Endometrium (tissue), 2 donors: ENCODE measurements at regions not wholly inside any gene's neighbourhood (a gene's known extent, or its start where the extent isn't known, plus 50 kb on each side); places are given as distances from the start of the nearest gene placed in this dataset.
"Not testable (repeated sequence)": the region's sequence is repeated elsewhere in the genome, so short reads cannot be mapped to it uniquely, and the experiment has no call there.

ENCODE experiments used
- FAIRE-seq: peaks from 2 replicates; lab custom pipeline; 2012; peaks lifted over from hg19 to GRCh38; lab: Jason Lieb, UNC
- donor health status: control.
- donor health status: control.

GRCh38 chr3:3333571-3333970 lies 154.1 kb upstream of the CRBN start:
- FAIRE-seq: no peak

- no peak for FAIRE-seq
Observed at GRCh38 chr3:3316521-3316920, 137.0 kb upstream of the CRBN start.

- FAIRE-seq: no peak
Observed at GRCh38 chr3:3315846-3316245, 136.4 kb upstream of the CRBN start.

- FAIRE-seq: no peak
Observed at GRCh38 chr3:3309887-3310286, 130.4 kb upstream of the CRBN start.

- no peak for FAIRE-seq
Observed at GRCh38 chr3:3308809-3309208, 129.3 kb upstream of the CRBN start.

GRCh38 chr3:3307491-3307890 lies 128.0 kb upstream of the CRBN start:
- FAIRE-seq: no peak

- FAIRE-seq: no peak
Observed at GRCh38 chr3:3305841-3306240, 126.3 kb upstream of the CRBN start.

- no peak for FAIRE-seq
Observed at GRCh38 chr3:3305084-3305483, 125.6 kb upstream of the CRBN start.

GRCh38 chr3:3303636-3304035 lies 124.1 kb upstream of the CRBN start:
- FAIRE-seq: peak; percentile 86

GRCh38 chr3:3302964-3303363 lies 123.5 kb upstream of the CRBN start:
- FAIRE-seq: no peak

GRCh38 chr3:3301476-3301875 lies 122.0 kb upstream of the CRBN start:
- no peak for FAIRE-seq

- peak; percentile 93 for FAIRE-seq
Observed at GRCh38 chr3:3296979-3297381, 117.5 kb upstream of the CRBN start.

- no peak for FAIRE-seq
Observed at GRCh38 chr3:3295586-3295985, 116.1 kb upstream of the CRBN start.

- not testable (repeated sequence) for FAIRE-seq
Observed at GRCh38 chr3:3291756-3292283, 112.3 kb upstream of the CRBN start.

- no peak for FAIRE-seq
Observed at GRCh38 chr3:3288255-3288654, 108.8 kb upstream of the CRBN start.

- FAIRE-seq: no peak
Observed at GRCh38 chr3:3286014-3286413, 106.5 kb upstream of the CRBN start.

- no peak for FAIRE-seq
Observed at GRCh38 chr3:3281024-3281423, 101.5 kb upstream of the CRBN start.

- FAIRE-seq: no peak
Observed at GRCh38 chr3:3280396-3280795, 100.9 kb upstream of the CRBN start.

- FAIRE-seq: no peak
Observed at GRCh38 chr3:3278073-3278472, 98.6 kb upstream of the CRBN start.

GRCh38 chr3:3276630-3277029 lies 97.1 kb upstream of the CRBN start:
- no peak for FAIRE-seq

GRCh38 chr3:3264796-3265195 lies 85.3 kb upstream of the CRBN start:
- no peak for FAIRE-seq

- FAIRE-seq: no peak
Observed at GRCh38 chr3:3260870-3261269, 81.4 kb upstream of the CRBN start.

GRCh38 chr3:3259181-3259580 lies 79.7 kb upstream of the CRBN start:
- FAIRE-seq: no peak

GRCh38 chr3:3258281-3258680 lies 78.8 kb upstream of the CRBN start:
- FAIRE-seq: no peak

- FAIRE-seq: no peak
Observed at GRCh38 chr3:3241596-3241995, 62.1 kb upstream of the CRBN start.
